ENCODE measurements at regions not wholly inside any gene's neighbourhood (a gene's known extent, or its start where the extent isn't known, plus 50 kb on each side); places are given as distances from the start of the nearest gene placed in this dataset.

- DNase-seq: no peak
Measured at GRCh38 chr18:34075963-34076860, 148.5 kb downstream of the NOL4 start.

GRCh38 chr18:34061226-34061625, 163.5 kb downstream of the NOL4 start:
- no peak for DNase-seq

GRCh38 chr18:34055227-34055626, 169.5 kb downstream of the NOL4 start:
- no peak for DNase-seq

- no peak for DNase-seq
Measured at GRCh38 chr18:34050661-34051060, 174.1 kb downstream of the NOL4 start.

GRCh38 chr18:34049511-34049910, 175.2 kb downstream of the NOL4 start:
- DNase-seq: no peak

- DNase-seq: no peak
Measured at GRCh38 chr18:34048423-34048822, 176.3 kb downstream of the NOL4 start.

- DNase-seq: no peak
Measured at GRCh38 chr18:34042423-34043146, 182.1 kb downstream of the NOL4 start.

- no peak for DNase-seq
Measured at GRCh38 chr18:34039611-34040010, 185.1 kb downstream of the NOL4 start.

- no peak for DNase-seq
Measured at GRCh38 chr18:34039201-34039600, 185.5 kb downstream of the NOL4 start.

- no peak for DNase-seq
Measured at GRCh38 chr18:34038086-34038485, 186.6 kb downstream of the NOL4 start.

- DNase-seq: no peak
Measured at GRCh38 chr18:34033968-34034367, 190.7 kb downstream of the NOL4 start.

- no peak for DNase-seq
Measured at GRCh38 chr18:34031810-34032209, 192.9 kb downstream of the NOL4 start.

- DNase-seq: no peak
Measured at GRCh38 chr18:34028324-34028723, 196.4 kb downstream of the NOL4 start.

GRCh38 chr18:34025191-34025801, 199.4 kb downstream of the NOL4 start:
- DNase-seq: no peak

- DNase-seq: no peak
Measured at GRCh38 chr18:34023471-34023870, 201.2 kb downstream of the NOL4 start.

GRCh38 chr18:34018336-34018735, 206.4 kb downstream of the NOL4 start:
- no peak for DNase-seq

- DNase-seq: no peak
Measured at GRCh38 chr18:34003687-34004086, 221.0 kb downstream of the NOL4 start.

- DNase-seq: no peak
Measured at GRCh38 chr18:34002130-34002529, 222.6 kb downstream of the NOL4 start.

GRCh38 chr18:34001376-34001775, 223.3 kb downstream of the NOL4 start:
- DNase-seq: no peak

- no peak for DNase-seq
Measured at GRCh38 chr18:33987206-33987605, 237.5 kb downstream of the NOL4 start.

- no peak for DNase-seq
Measured at GRCh38 chr18:33983126-33983525, 241.6 kb downstream of the NOL4 start.

- DNase-seq: no peak
Measured at GRCh38 chr18:33960417-33960816, 264.3 kb downstream of the NOL4 start.

GRCh38 chr18:33959609-33960008, 265.1 kb downstream of the NOL4 start:
- no peak for DNase-seq

GRCh38 chr18:33957707-33958106, 267.0 kb downstream of the NOL4 start:
- DNase-seq: no peak
